CD4-positive, alpha-beta T cell (primary cell): ENCODE measurements at regions not wholly inside any gene's neighbourhood (a gene's known extent, or its start where the extent isn't known, plus 50 kb on each side); places are given as distances from the start of the nearest gene placed in this dataset.

Experiments used
- ATAC-seq: fragments of 200-7000 bp; cut with Tn5 transposase; one replicate; pipeline ENCODE4 v1.10.0; 2022; ENCODE audit warnings: mild to moderate bottlenecking; ENCODE audit not compliant: poor library complexity
- CTCF ChIA-PET: fragments of 350-600 bp; sonication (Branson Sonifier 250); formaldehyde crosslinking; loops from one replicate; lab custom pipeline; 2021; ENCODE audit warnings: antibody characterized with exemption, inconsistent platforms; lab: Charles Lee
- POLR2A ChIA-PET: fragments of 350-600 bp; sonication (Branson Sonifier 250); formaldehyde crosslinking; loops from one replicate; lab custom pipeline; 2021; ENCODE audit warnings: antibody characterized with exemption, inconsistent platforms; lab: Charles Lee
- DNase-seq, 14 experiments: peaks; one replicate each; pipeline ENCODE4 v3.0.0-alpha.2; 2013 to 2020; ENCODE audit warnings: mixed read lengths in 2 of 14
- H3K27ac ChIP-seq, 2 donors: one replicate each; pipeline versions ENCODE4 v1.5.1 to v1.7.0; 2013; ENCODE audit warnings: low read length in 2 of 2, low read depth in 1 of 2, mild to moderate bottlenecking in 1 of 2
- H3K27me3 ChIP-seq, 2 experiments: 1 replicate in 1 of 2; 2 replicates in 1 of 2; pipeline versions ENCODE4 v1.6.1 to v1.7.0; 2013; ENCODE audit warnings: low read length in 2 of 2, control low read depth in 1 of 2, mild to moderate bottlenecking in 1 of 2, moderate library complexity in 1 of 2; ENCODE audit not compliant: insufficient read depth in 2 of 2, control insufficient read depth in 1 of 2
- H3K36me3 ChIP-seq: one replicate; pipeline ENCODE4 v1.6.1; 2013; ENCODE audit warnings: low read length, control low read depth; ENCODE audit not compliant: insufficient read depth
- H3K4me1 ChIP-seq: one replicate; pipeline ENCODE4 v1.6.1; 2013; ENCODE audit warnings: low read length, control low read depth; ENCODE audit not compliant: insufficient read depth
- H3K4me3 ChIP-seq: one replicate; pipeline ENCODE4 v1.5.1; 2013; ENCODE audit warnings: mild to moderate bottlenecking, low read length, moderate library complexity
- H3K9me3 ChIP-seq, 2 experiments: 1 replicate in 1 of 2; 2 replicates in 1 of 2; pipeline versions ENCODE4 v1.6.1 to v1.7.0; 2013; ENCODE audit warnings: low read length in 2 of 2, mild to moderate bottlenecking in 2 of 2, control low read depth in 1 of 2, moderate library complexity in 1 of 2; ENCODE audit not compliant: control insufficient read depth in 1 of 2, insufficient read depth in 1 of 2
- H3K27ac Mint-ChIP-seq: one replicate; pipeline ENCODE4 v1.8.0; 2020; ENCODE audit warnings: mixed read lengths
- H3K27me3 Mint-ChIP-seq: one replicate; pipeline ENCODE4 v1.8.0; 2021; ENCODE audit warnings: mixed read lengths
- H3K36me3 Mint-ChIP-seq: one replicate; pipeline ENCODE4 v1.8.0; 2021; ENCODE audit warnings: low read depth, mixed read lengths
- H3K4me1 Mint-ChIP-seq: one replicate; pipeline ENCODE4 v1.8.0; 2021; ENCODE audit warnings: low read depth, mixed read lengths
- H3K4me3 Mint-ChIP-seq: one replicate; pipeline ENCODE4 v1.8.0; 2020; ENCODE audit warnings: mild to moderate bottlenecking, mixed read lengths
- H3K9me3 Mint-ChIP-seq: one replicate; pipeline ENCODE4 v1.8.0; 2020; ENCODE audit warnings: mixed read lengths
- intact Hi-C, 2 experiments: fragments of 100-400 bp; cut with DNase I in 1 of 2; cut with micrococcal nuclease in 1 of 2; formaldehyde crosslinking; loops; one replicate each; pipeline versions ENCODE4 v1.15.1 to v1.9.0; 2023 to 2025; cut with DNase I, micrococcal nuclease
- TF ChIP-seq, protein P1 (sequence below): fragments of 200-600 bp; IDR thresholded peaks from one replicate; pipeline ENCODE4 v1.8.0; 2022; ENCODE audit warnings: antibody characterized with exemption, mild to moderate bottlenecking

DNA sequence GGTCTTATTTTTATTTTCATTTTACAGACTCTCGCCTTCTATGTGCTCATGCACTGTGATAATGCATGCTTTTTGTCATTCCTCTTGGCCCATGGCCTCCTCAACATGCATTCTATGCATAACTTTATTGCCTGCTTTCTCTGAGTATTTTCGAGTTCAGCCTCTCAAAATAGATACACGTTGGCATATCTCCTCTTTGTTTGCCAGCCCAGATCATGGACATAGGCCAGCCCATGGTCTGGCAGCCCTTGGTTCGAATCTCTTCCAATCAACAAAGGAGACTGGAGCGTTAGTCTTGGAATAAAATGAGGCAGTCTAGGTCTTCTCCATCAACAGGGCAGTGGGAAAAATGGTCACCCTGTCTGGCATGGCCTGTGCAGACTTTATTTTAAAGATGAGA is 279.5 kb upstream of the ADAMTS16 start:
- Mint-ChIP-seq H3K27me3 (no peaks in the 10 kb centered on the region), H3K4me3 (no peak overlapping the region), H3K4me1 (no peaks in the 10 kb centered on the region), H3K36me3 (no peaks in the 10 kb centered on the region), H3K9me3 (peaks cover 5% of the 10 kb centered on the region), H3K27ac (no peak overlapping the region)
- no peak for ATAC-seq
- no peak for DNase-seq
- Histone ChIP-seq H3K27me3 (no peaks in the 10 kb centered on the region), H3K4me1 (no peaks in the 10 kb centered on the region), H3K4me3 (no peak overlapping the region), H3K27ac (no peak overlapping the region), H3K36me3 (no peaks in the 10 kb centered on the region), H3K9me3 (peaks cover 0 to 4% of the 10 kb centered on the region in 2 experiments)
- TF ChIP-seq, protein P1, sequence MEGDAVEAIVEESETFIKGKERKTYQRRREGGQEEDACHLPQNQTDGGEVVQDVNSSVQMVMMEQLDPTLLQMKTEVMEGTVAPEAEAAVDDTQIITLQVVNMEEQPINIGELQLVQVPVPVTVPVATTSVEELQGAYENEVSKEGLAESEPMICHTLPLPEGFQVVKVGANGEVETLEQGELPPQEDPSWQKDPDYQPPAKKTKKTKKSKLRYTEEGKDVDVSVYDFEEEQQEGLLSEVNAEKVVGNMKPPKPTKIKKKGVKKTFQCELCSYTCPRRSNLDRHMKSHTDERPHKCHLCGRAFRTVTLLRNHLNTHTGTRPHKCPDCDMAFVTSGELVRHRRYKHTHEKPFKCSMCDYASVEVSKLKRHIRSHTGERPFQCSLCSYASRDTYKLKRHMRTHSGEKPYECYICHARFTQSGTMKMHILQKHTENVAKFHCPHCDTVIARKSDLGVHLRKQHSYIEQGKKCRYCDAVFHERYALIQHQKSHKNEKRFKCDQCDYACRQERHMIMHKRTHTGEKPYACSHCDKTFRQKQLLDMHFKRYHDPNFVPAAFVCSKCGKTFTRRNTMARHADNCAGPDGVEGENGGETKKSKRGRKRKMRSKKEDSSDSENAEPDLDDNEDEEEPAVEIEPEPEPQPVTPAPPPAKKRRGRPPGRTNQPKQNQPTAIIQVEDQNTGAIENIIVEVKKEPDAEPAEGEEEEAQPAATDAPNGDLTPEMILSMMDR = no peak
- intact Hi-C loops = no loop called here
- POLR2A ChIA-PET = no interaction called here
- CTCF ChIA-PET = no interaction called here

DNA sequence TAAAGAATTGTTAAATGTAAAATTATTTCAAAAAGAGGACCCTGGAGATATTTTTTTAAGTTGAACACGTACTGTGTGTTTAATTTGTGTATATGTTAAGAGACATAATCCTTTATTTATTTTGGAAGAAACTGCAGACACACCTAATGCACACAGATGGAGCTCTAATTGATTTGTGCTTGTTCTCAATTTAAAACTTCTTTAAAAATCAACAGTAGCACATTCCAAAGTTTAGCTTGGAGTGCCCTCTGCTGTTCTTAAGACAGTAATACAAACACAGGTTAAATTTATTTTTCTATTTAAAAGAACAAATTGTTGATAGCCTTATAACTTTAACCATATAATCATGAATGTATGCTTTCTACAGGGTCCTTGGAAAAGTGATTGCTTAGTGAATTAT is 277.6 kb upstream of the ADAMTS16 start:
- H3K36me3 Mint-ChIP-seq = no peaks in the 10 kb centered on the region
- ChIA-PET POLR2A (no interaction called here), CTCF (no interaction called here)
- H3K9me3 Mint-ChIP-seq = peaks cover 5% of the 10 kb centered on the region
- no peaks in the 10 kb centered on the region for H3K27me3 Mint-ChIP-seq
- H3K27ac ChIP-seq = no peak overlapping the region
- no peaks in the 10 kb centered on the region for H3K27me3 ChIP-seq
- DNase-seq (no peak), ATAC-seq (no peak)
- intact Hi-C loops = no loop called here
- H3K4me1 Mint-ChIP-seq = no peaks in the 10 kb centered on the region
- peaks cover 0 to 21% of the 10 kb centered on the region in 2 experiments for H3K9me3 ChIP-seq
- no peaks in the 10 kb centered on the region for H3K4me1 ChIP-seq
- H3K4me3 ChIP-seq = no peak overlapping the region
- no peak overlapping the region for H3K4me3 Mint-ChIP-seq
- no peaks in the 10 kb centered on the region for H3K36me3 ChIP-seq
- TF ChIP-seq, protein P1 = no peak
- H3K27ac Mint-ChIP-seq = no peak overlapping the region

DNA sequence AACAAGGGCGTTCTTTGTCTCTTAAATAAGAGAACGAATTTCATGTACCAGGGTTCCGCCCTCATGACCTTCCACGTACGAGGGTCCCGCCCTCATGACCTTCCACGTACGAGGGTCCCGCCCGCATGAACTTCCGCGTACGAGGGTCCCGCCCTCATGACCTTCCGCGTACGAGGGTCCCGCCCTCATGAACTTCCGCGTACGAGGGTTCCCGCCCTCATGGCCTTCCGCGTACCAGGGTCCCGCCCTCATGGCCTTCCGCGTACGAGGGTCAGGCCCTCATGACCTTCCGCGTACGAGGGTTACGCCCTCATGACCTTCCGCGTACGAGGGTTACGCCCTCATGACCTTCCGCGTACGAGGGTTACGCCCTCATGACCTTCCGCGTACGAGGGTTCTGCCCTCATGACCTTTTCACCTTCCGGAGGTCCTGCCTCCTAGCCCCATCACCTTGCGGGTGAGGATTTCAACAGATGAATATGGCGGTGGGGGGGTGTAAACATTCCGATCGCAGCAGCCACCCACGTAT is 273.9 kb upstream of the ADAMTS16 start:
- Mint-ChIP-seq H3K4me3 (no peak overlapping the region), H3K4me1 (no peaks in the 10 kb centered on the region), H3K27ac (no peak overlapping the region), H3K9me3 (peaks cover 2% of the 10 kb centered on the region), H3K27me3 (no peaks in the 10 kb centered on the region), H3K36me3 (no peaks in the 10 kb centered on the region)
- intact Hi-C loops = no loop called here
- ATAC-seq (no peak), DNase-seq (no peak)
- TF ChIP-seq, protein P1 = no peak
- ChIA-PET CTCF (no interaction called here), POLR2A (no interaction called here)
- no peak overlapping the region for H3K27ac ChIP-seq
- no peaks in the 10 kb centered on the region for H3K27me3 ChIP-seq
- H3K36me3 ChIP-seq = no peaks in the 10 kb centered on the region
- H3K4me1 ChIP-seq = no peaks in the 10 kb centered on the region
- no peak overlapping the region for H3K4me3 ChIP-seq
- peaks cover 0 to 28% of the 10 kb centered on the region in 2 experiments for H3K9me3 ChIP-seq
